SK-N-MC (cell line): ENCODE measurements at regions not wholly inside any gene's neighbourhood (a gene's known extent, or its start where the extent isn't known, plus 50 kb on each side); places are given as distances from the start of the nearest gene placed in this dataset.

Experiments used
- EZH2 ChIP-seq: fragments of 200-600 bp; sonication (generic); IDR thresholded peaks from one replicate; pipeline ENCODE4 v1.6.1; 2017; ENCODE audit warnings: antibody characterized with exemption
- POLR2AphosphoS5 ChIP-seq: IDR thresholded peaks from 2 replicates; pipeline ENCODE4 v1.6.1; 2012; ENCODE audit warnings: mild to moderate bottlenecking, low read depth, low read length, borderline replicate concordance

GRCh38 chr4:170777663-170778062 lies 687.9 kb upstream of the AADAT start:
- TF ChIP-seq EZH2, result no peak
- TF ChIP-seq POLR2AphosphoS5, result no peak
